Type B pancreatic cell (in vitro differentiated cells): ENCODE measurements at regions not wholly inside any gene's neighbourhood (a gene's known extent, or its start where the extent isn't known, plus 50 kb on each side); places are given as distances from the start of the nearest gene placed in this dataset.

ENCODE experiments used
- DNase-seq: peaks from one replicate; pipeline ENCODE4 v3.0.0; 2021; ENCODE audit warnings: mixed read lengths; ENCODE audit not compliant: unreplicated experiment; ENCODE audit errors: extremely low spot score
- H3K27ac Mint-ChIP-seq: 2 replicates; pipeline ENCODE4 v1.8.0; 2021; ENCODE audit warnings: mild to moderate bottlenecking, mixed read lengths
- H3K27me3 Mint-ChIP-seq: 2 replicates; pipeline ENCODE4 v1.8.0; 2021; ENCODE audit warnings: mixed read lengths
- H3K36me3 Mint-ChIP-seq: 2 replicates; pipeline ENCODE4 v1.8.0; 2021; ENCODE audit warnings: mixed read lengths
- H3K4me1 Mint-ChIP-seq: one replicate; pipeline ENCODE4 v1.8.0; 2021; ENCODE audit warnings: mixed read lengths; ENCODE audit not compliant: unreplicated experiment
- H3K4me3 Mint-ChIP-seq: 2 replicates; pipeline ENCODE4 v1.8.0; 2021; ENCODE audit warnings: mild to moderate bottlenecking, mixed read lengths
- H3K9me3 Mint-ChIP-seq: 2 replicates; pipeline ENCODE4 v1.8.0; 2021; ENCODE audit warnings: mixed read lengths
- CTCF ChIP-seq: fragments of 200-600 bp; sonication (generic); conservative IDR thresholded peaks from 2 replicates; pipeline ENCODE4 v1.5.0; 2021; ENCODE audit warnings: antibody characterized with exemption, mild to moderate bottlenecking

GRCh38 chr22:47310601-47311000, 548.2 kb downstream of the TBC1D22A start:
- TF ChIP-seq CTCF = no peak
- Mint-ChIP-seq H3K9me3 (peaks cover 17% of the 10 kb centered on the region), H3K27ac (no peak overlapping the region), H3K4me3 (no peak overlapping the region), H3K4me1 (no peaks in the 10 kb centered on the region), H3K27me3 (no peaks in the 10 kb centered on the region), H3K36me3 (no peaks in the 10 kb centered on the region)
- DNase-seq = no peak

GRCh38 chr22:47309946-47310345, 547.5 kb downstream of the TBC1D22A start:
- Mint-ChIP-seq H3K9me3 (peaks cover 17% of the 10 kb centered on the region), H3K27me3 (no peaks in the 10 kb centered on the region), H3K4me1 (no peaks in the 10 kb centered on the region), H3K27ac (no peak overlapping the region), H3K4me3 (no peak overlapping the region), H3K36me3 (no peaks in the 10 kb centered on the region)
- peak; percentile 18 for DNase-seq
- no peak for TF ChIP-seq CTCF

- H3K4me3 Mint-ChIP-seq = no peak overlapping the region
- H3K27ac Mint-ChIP-seq = no peak overlapping the region
- TF ChIP-seq CTCF = no peak
- H3K36me3 Mint-ChIP-seq = no peaks in the 10 kb centered on the region
- peaks cover 17% of the 10 kb centered on the region for H3K9me3 Mint-ChIP-seq
- no peaks in the 10 kb centered on the region for H3K27me3 Mint-ChIP-seq
- H3K4me1 Mint-ChIP-seq = no peaks in the 10 kb centered on the region
- no peak for DNase-seq
These were observed 547.0 kb downstream of the TBC1D22A start for GRCh38 chr22:47309476-47309875.

GRCh38 chr22:47308886-47309285, 546.4 kb downstream of the TBC1D22A start:
- peak; percentile 13 for DNase-seq
- no peak for TF ChIP-seq CTCF
- Mint-ChIP-seq H3K4me1 (no peaks in the 10 kb centered on the region), H3K9me3 (peaks cover 12% of the 10 kb centered on the region), H3K36me3 (no peaks in the 10 kb centered on the region), H3K27ac (no peak overlapping the region), H3K27me3 (no peaks in the 10 kb centered on the region), H3K4me3 (no peak overlapping the region)

- peak; percentile 2 for DNase-seq
- Mint-ChIP-seq H3K9me3 (peaks cover 12% of the 10 kb centered on the region), H3K36me3 (no peaks in the 10 kb centered on the region), H3K27me3 (no peaks in the 10 kb centered on the region), H3K27ac (no peak overlapping the region), H3K4me1 (no peaks in the 10 kb centered on the region), H3K4me3 (no peak overlapping the region)
- no peak for TF ChIP-seq CTCF
These were observed 545.4 kb downstream of the TBC1D22A start for GRCh38 chr22:47307822-47308221.

GRCh38 chr22:47307326-47307725, 544.9 kb downstream of the TBC1D22A start:
- DNase-seq = peak; percentile 22
- Mint-ChIP-seq H3K27ac (no peak overlapping the region), H3K27me3 (no peaks in the 10 kb centered on the region), H3K36me3 (no peaks in the 10 kb centered on the region), H3K4me1 (no peaks in the 10 kb centered on the region), H3K9me3 (peaks cover 12% of the 10 kb centered on the region), H3K4me3 (no peak overlapping the region)
- no peak for TF ChIP-seq CTCF
